HEK293 (cell line): ENCODE measurements at regions not wholly inside any gene's neighbourhood (a gene's known extent, or its start where the extent isn't known, plus 50 kb on each side); places are given as distances from the start of the nearest gene placed in this dataset.
A peak's percentile ranks its signal among the peaks of the same experiment; 100 is the strongest.

Source experiments
- CTCF ChIP-seq: fragments of 450-650 bp; formaldehyde crosslinking; IDR thresholded peaks from 2 replicates; pipeline ENCODE4 v1.5.1; 2016; ENCODE audit warnings: missing biosample characterization, missing genetic modification characterization
- PRDM1 ChIP-seq: fragments of 450-650 bp; formaldehyde crosslinking; IDR thresholded peaks from 2 replicates; pipeline ENCODE4; 2016; ENCODE audit warnings: missing biosample characterization, missing genetic modification characterization
- TCF7L2 ChIP-seq: IDR thresholded peaks from 2 replicates; pipeline ENCODE4 v1.6.1; 2011; ENCODE audit warnings: low read depth, mild to moderate bottlenecking, inconsistent platforms, low read length, moderate library complexity, borderline replicate concordance
- YY1 ChIP-seq: fragments of 450-650 bp; formaldehyde crosslinking; IDR thresholded peaks from 2 replicates; pipeline ENCODE4 v1.5.1; 2018; ENCODE audit warnings: missing biosample characterization, missing genetic modification characterization
- ZBTB17 ChIP-seq: fragments of 450-650 bp; formaldehyde crosslinking; IDR thresholded peaks from 2 replicates; pipeline ENCODE4 v1.5.1; 2016; ENCODE audit warnings: missing biosample characterization, missing genetic modification characterization
- ZNF24 ChIP-seq: fragments of 450-650 bp; formaldehyde crosslinking; IDR thresholded peaks from 2 replicates; pipeline ENCODE4 v1.5.1; 2016; ENCODE audit warnings: missing biosample characterization, missing genetic modification characterization
- ZNF324 ChIP-seq: fragments of 450-650 bp; formaldehyde crosslinking; IDR thresholded peaks from 2 replicates; pipeline ENCODE4 v1.5.1; 2016; ENCODE audit warnings: missing biosample characterization, missing genetic modification characterization
- ZNF354C ChIP-seq: fragments of 450-650 bp; formaldehyde crosslinking; IDR thresholded peaks from 2 replicates; pipeline ENCODE4 v1.5.1; 2016; ENCODE audit warnings: missing biosample characterization, missing genetic modification characterization, low read depth, borderline replicate concordance
- ZNF510 ChIP-seq: fragments of 450-650 bp; formaldehyde crosslinking; IDR thresholded peaks from 2 replicates; pipeline ENCODE4 v1.5.1; 2018; ENCODE audit warnings: mild to moderate bottlenecking, missing genetic modification characterization, missing biosample characterization; ENCODE audit not compliant: insufficient replicate concordance
- ZNF530 ChIP-seq: fragments of 450-650 bp; formaldehyde crosslinking; IDR thresholded peaks from 2 replicates; pipeline ENCODE4 v1.5.1; 2016; ENCODE audit warnings: low read depth, missing biosample characterization, missing genetic modification characterization
- ZNF610 ChIP-seq: fragments of 450-650 bp; formaldehyde crosslinking; IDR thresholded peaks from 2 replicates; pipeline ENCODE4 v1.5.1; 2016; ENCODE audit warnings: missing biosample characterization, missing genetic modification characterization, borderline replicate concordance
- ZNF626 ChIP-seq: fragments of 450-650 bp; sonication (Bioruptor Pico); formaldehyde crosslinking; IDR thresholded peaks from 2 replicates; pipeline ENCODE4 v1.5.1; 2018; ENCODE audit warnings: missing biosample characterization, missing genetic modification characterization, inconsistent platforms
- ZNF776 ChIP-seq: fragments of 450-650 bp; formaldehyde crosslinking; IDR thresholded peaks from 2 replicates; pipeline ENCODE4 v1.5.0; 2017; ENCODE audit warnings: missing biosample characterization, missing genetic modification characterization, borderline replicate concordance

- TF ChIP-seq ZNF610 (tag by site-specific recombination) = no peak
- no peak for TF ChIP-seq ZNF24 (tag by site-specific recombination)
- TF ChIP-seq ZNF530 (tag by site-specific recombination) = no peak
- peak; percentile 41; the same call in 1 of the 2 replicates for TF ChIP-seq CTCF (tag by site-specific recombination)
- no peak for TF ChIP-seq ZNF324
- no peak for TF ChIP-seq ZNF776 (tag by site-specific recombination)
- TF ChIP-seq ZNF354C (tag by site-specific recombination) = no peak
- no peak for TF ChIP-seq TCF7L2
- TF ChIP-seq YY1 = no peak
- no peak for TF ChIP-seq ZNF510 (tag by site-specific recombination)
- TF ChIP-seq ZNF626 (tag by site-specific recombination) = no peak
- no peak for TF ChIP-seq ZBTB17 (tag by site-specific recombination)
- no peak for TF ChIP-seq PRDM1 (tag by site-specific recombination)
Measured at GRCh38 chr6:129936329-129937165, 75.4 kb upstream of the TMEM244 start.
